CD4-positive, CD25-positive, alpha-beta regulatory T cell (primary cell): ENCODE measurements at regions not wholly inside any gene's neighbourhood (a gene's known extent, or its start where the extent isn't known, plus 50 kb on each side); places are given as distances from the start of the nearest gene placed in this dataset.

ENCODE experiments used
- ATAC-seq, 2 donors: fragments of 150-1000 bp; cut with Tn5 transposase; one replicate each; pipeline ENCODE4 v1.10.0; 2021; ENCODE audit warnings: low read depth in 2 of 2, moderate number of reproducible peaks in 2 of 2, moderate library complexity in 1 of 2
- DNase-seq, 3 donors: peaks; one replicate each; pipeline versions ENCODE4 v3.0.0 to v3.0.0-alpha.2; 2012 to 2022; ENCODE audit warnings: mixed read lengths in 1 of 3
- H3K27ac ChIP-seq: one replicate; pipeline ENCODE4 v1.7.0; 2013; ENCODE audit warnings: mild to moderate bottlenecking, low read length; ENCODE audit not compliant: insufficient read depth, poor library complexity, severe bottlenecking
- H3K27me3 ChIP-seq: one replicate; pipeline ENCODE4 v1.7.0; 2013; ENCODE audit warnings: low read length; ENCODE audit not compliant: control insufficient read depth, insufficient read depth
- H3K36me3 ChIP-seq: one replicate; pipeline ENCODE4 v1.7.0; 2013; ENCODE audit warnings: mild to moderate bottlenecking, low read length, moderate library complexity; ENCODE audit not compliant: control insufficient read depth, insufficient read depth
- H3K4me1 ChIP-seq: 2 replicates; pipeline ENCODE4 v1.7.0; 2013; ENCODE audit warnings: mild to moderate bottlenecking, low read length; ENCODE audit not compliant: insufficient read depth, control insufficient read depth, poor library complexity, severe bottlenecking
- H3K4me3 ChIP-seq: one replicate; pipeline ENCODE4 v1.7.0; 2013; ENCODE audit warnings: low read depth, mild to moderate bottlenecking, low read length, moderate library complexity
- H3K9me3 ChIP-seq, 2 experiments: 1 replicate in 1 of 2; 2 replicates in 1 of 2; pipeline ENCODE4 v1.7.0; 2013; ENCODE audit warnings: low read length in 2 of 2, mild to moderate bottlenecking in 1 of 2, moderate library complexity in 1 of 2; ENCODE audit not compliant: control insufficient read depth in 2 of 2
- H3K27ac Mint-ChIP-seq, 3 donors: one replicate each; pipeline ENCODE4 v1.8.0; 2020 to 2022; ENCODE audit warnings: mild to moderate bottlenecking in 3 of 3, mixed read lengths in 3 of 3, moderate library complexity in 2 of 3
- H3K27me3 Mint-ChIP-seq: one replicate; pipeline ENCODE4 v1.8.0; 2022; ENCODE audit warnings: mild to moderate bottlenecking, mixed read lengths
- H3K36me3 Mint-ChIP-seq: one replicate; pipeline ENCODE4 v1.8.0; 2020; ENCODE audit warnings: mixed read lengths
- H3K4me1 Mint-ChIP-seq, 4 donors: one replicate each; pipeline ENCODE4 v1.8.0; 2020 to 2022; ENCODE audit warnings: mixed read lengths in 4 of 4, mild to moderate bottlenecking in 1 of 4
- H3K4me3 Mint-ChIP-seq, 4 donors: one replicate each; pipeline ENCODE4 v1.8.0; 2020 to 2022; ENCODE audit warnings: mild to moderate bottlenecking in 4 of 4, mixed read lengths in 4 of 4, moderate library complexity in 3 of 4
- H3K9me3 Mint-ChIP-seq, 7 donors: one replicate each; pipeline ENCODE4 v1.8.0; 2020 to 2022; ENCODE audit warnings: mixed read lengths in 7 of 7, mild to moderate bottlenecking in 3 of 7, moderate library complexity in 2 of 7

- Histone ChIP-seq H3K4me1 (no peaks in the 10 kb centered on the region), H3K4me3 (no peak overlapping the region), H3K27me3 (no peaks in the 10 kb centered on the region), H3K27ac (no peak overlapping the region), H3K36me3 (no peaks in the 10 kb centered on the region), H3K9me3 (no peaks in the 10 kb centered on the region)
- no peak for ATAC-seq
- Mint-ChIP-seq H3K36me3 (no peaks in the 10 kb centered on the region), H3K27ac (no peak overlapping the region), H3K4me1 (no peaks in the 10 kb centered on the region), H3K27me3 (no peaks in the 10 kb centered on the region), H3K9me3 (peaks cover 0 to 13% (median 5%) of the 10 kb centered on the region in 7 donors), H3K4me3 (no peak overlapping the region)
- DNase-seq = no peak
Measured at GRCh38 chr13:80105350-80105749, 235.6 kb downstream of the SPRY2 start.

DNA sequence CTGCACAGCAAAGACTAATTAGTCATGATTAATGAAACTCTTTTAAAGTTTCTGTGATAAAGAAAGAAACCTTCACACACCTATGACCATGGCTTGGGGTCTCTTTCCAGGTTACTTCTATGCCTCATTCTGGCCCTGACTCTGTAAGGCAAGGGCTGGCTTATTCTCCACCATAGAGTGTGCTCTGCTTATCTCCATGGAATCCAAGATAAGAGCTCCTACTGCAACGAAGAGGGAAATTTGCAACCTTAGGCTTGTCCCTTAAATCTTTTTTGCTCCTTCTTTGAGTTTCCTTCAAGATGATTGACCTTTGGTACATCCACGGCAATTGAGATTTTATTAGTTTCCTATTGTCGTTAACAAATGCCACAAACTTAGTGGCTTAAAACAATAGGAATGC lies 239.9 kb downstream of the SPRY2 start:
- no peaks in the 10 kb centered on the region for H3K4me1 Mint-ChIP-seq

GRCh38 chr13:80100636-80101035 lies 240.3 kb downstream of the SPRY2 start:
- Mint-ChIP-seq H3K27me3 (no peaks in the 10 kb centered on the region), H3K4me1 (no peaks in the 10 kb centered on the region), H3K4me3 (no peak overlapping the region), H3K9me3 (peaks cover 0 to 8% (median 5%) of the 10 kb centered on the region in 7 donors), H3K27ac (no peak overlapping the region), H3K36me3 (no peaks in the 10 kb centered on the region)
- DNase-seq (no peak), ATAC-seq (no peak)
- Histone ChIP-seq H3K27me3 (no peaks in the 10 kb centered on the region), H3K4me1 (no peaks in the 10 kb centered on the region), H3K36me3 (no peaks in the 10 kb centered on the region), H3K4me3 (no peak overlapping the region), H3K9me3 (no peaks in the 10 kb centered on the region), H3K27ac (no peak overlapping the region)

More for the DNA sequence above, 239.9 kb downstream of the SPRY2 start:
- H3K27ac ChIP-seq = no peak overlapping the region
- ATAC-seq (no peak), DNase-seq (no peak)
- no peak overlapping the region for H3K4me3 Mint-ChIP-seq
- H3K36me3 Mint-ChIP-seq = no peaks in the 10 kb centered on the region
- no peaks in the 10 kb centered on the region for H3K4me1 ChIP-seq
- H3K27me3 ChIP-seq = no peaks in the 10 kb centered on the region
- no peaks in the 10 kb centered on the region for H3K27me3 Mint-ChIP-seq
- peaks cover 0 to 8% (median 5%) of the 10 kb centered on the region in 7 donors for H3K9me3 Mint-ChIP-seq
- no peaks in the 10 kb centered on the region for H3K9me3 ChIP-seq
- no peak overlapping the region for H3K27ac Mint-ChIP-seq
- H3K36me3 ChIP-seq = no peaks in the 10 kb centered on the region
- H3K4me3 ChIP-seq = no peak overlapping the region

DNA sequence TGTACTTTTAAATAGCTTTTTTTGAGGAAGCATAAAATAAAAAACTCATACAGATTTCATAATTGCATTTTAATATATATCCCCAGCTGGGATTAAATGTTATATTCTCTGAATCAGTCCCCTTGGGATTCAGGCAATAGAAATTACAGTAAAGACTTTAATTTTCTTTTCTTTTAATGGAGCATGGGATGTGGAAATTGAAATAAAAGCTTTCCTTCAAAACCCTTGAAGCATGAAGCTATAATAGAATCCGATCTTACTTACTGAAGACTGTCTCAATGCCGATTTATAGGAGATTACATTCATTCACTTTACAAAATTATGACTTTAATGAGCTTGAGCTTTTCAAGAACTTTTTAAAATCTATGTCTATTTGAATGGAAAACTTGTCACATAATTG lies 243.4 kb downstream of the SPRY2 start:
- ATAC-seq (no peak), DNase-seq (no peak)
- no peak overlapping the region for H3K4me3 ChIP-seq
- Mint-ChIP-seq H3K4me3 (no peak overlapping the region), H3K4me1 (no peaks in the 10 kb centered on the region), H3K27ac (no peak overlapping the region), H3K36me3 (no peaks in the 10 kb centered on the region), H3K27me3 (peaks cover 3% of the 10 kb centered on the region), H3K9me3 (peaks cover 0 to 8% (median 2%) of the 10 kb centered on the region in 7 donors)
- H3K9me3 ChIP-seq = no peaks in the 10 kb centered on the region
- no peaks in the 10 kb centered on the region for H3K27me3 ChIP-seq
- H3K4me1 ChIP-seq = no peaks in the 10 kb centered on the region
- H3K36me3 ChIP-seq = no peaks in the 10 kb centered on the region
- H3K27ac ChIP-seq = no peak overlapping the region

DNA sequence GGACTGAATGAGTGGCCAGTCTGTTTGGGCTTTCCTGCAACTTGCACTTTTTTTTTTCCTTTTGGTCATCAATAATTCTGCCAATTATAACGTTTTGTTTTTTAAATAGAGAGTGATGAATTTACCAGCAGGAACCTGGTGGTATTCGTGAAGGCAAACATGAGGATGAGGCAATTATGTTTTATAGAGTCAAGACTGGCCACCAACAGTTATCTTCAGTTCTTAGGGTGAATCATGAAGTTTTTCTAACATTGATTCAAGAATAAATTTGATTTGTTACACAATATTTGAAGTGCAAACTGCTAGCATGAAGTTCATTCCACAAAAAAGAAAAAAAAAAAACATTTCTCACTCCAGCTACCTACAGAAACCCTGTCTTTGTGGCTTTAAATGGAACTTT lies 244.5 kb downstream of the SPRY2 start:
- no peak overlapping the region for H3K4me3 Mint-ChIP-seq
- H3K4me1 ChIP-seq = no peaks in the 10 kb centered on the region
- ATAC-seq = no peak
- H3K4me3 ChIP-seq = no peak overlapping the region
- H3K27me3 Mint-ChIP-seq = peaks cover 7% of the 10 kb centered on the region
- H3K27ac Mint-ChIP-seq = no peak overlapping the region
- no peaks in the 10 kb centered on the region for H3K36me3 Mint-ChIP-seq
- H3K9me3 Mint-ChIP-seq = peaks cover 0 to 10% (median 5%) of the 10 kb centered on the region in 7 donors
- H3K27ac ChIP-seq = no peak overlapping the region
- no peaks in the 10 kb centered on the region for H3K4me1 Mint-ChIP-seq
- H3K9me3 ChIP-seq = no peaks in the 10 kb centered on the region
- no peaks in the 10 kb centered on the region for H3K36me3 ChIP-seq
- no peaks in the 10 kb centered on the region for H3K27me3 ChIP-seq
- no peak for DNase-seq

GRCh38 chr13:80094526-80094925 lies 246.4 kb downstream of the SPRY2 start:
- Mint-ChIP-seq H3K9me3 (peaks cover 0 to 6% (median 5%) of the 10 kb centered on the region in 7 donors), H3K4me1 (no peaks in the 10 kb centered on the region), H3K4me3 (no peak overlapping the region), H3K36me3 (no peaks in the 10 kb centered on the region), H3K27me3 (peaks cover 7% of the 10 kb centered on the region), H3K27ac (no peak overlapping the region)
- Histone ChIP-seq H3K4me3 (no peak overlapping the region), H3K9me3 (no peaks in the 10 kb centered on the region), H3K27ac (no peak overlapping the region), H3K27me3 (no peaks in the 10 kb centered on the region), H3K36me3 (no peaks in the 10 kb centered on the region), H3K4me1 (no peaks in the 10 kb centered on the region)
- ATAC-seq (no peak), DNase-seq (no peak)

DNA sequence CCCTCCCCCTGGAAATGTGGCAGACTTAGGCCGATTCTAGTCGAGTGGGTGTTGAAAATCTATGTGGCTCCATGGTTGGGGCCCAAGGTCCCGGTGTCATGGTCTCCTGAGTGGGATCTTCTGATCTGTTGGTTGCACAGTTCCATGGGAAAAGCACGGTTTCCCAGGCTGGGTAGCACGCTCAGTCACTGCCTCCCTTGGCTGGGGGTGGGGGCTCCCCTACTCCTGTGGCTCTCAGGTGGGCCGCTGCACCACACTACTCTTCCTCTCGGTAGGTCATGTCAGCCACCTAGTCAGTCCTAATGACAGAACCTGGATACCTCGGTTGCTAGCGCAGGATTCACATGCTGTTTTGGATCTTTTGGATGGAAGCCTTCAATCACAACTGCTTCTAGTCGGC lies 247.0 kb downstream of the SPRY2 start:
- Mint-ChIP-seq H3K27me3 (peaks cover 7% of the 10 kb centered on the region), H3K9me3 (peaks cover 0 to 6% (median 4%) of the 10 kb centered on the region in 7 donors), H3K36me3 (no peaks in the 10 kb centered on the region), H3K27ac (no peak overlapping the region), H3K4me1 (no peaks in the 10 kb centered on the region), H3K4me3 (no peak overlapping the region)
- H3K4me1 ChIP-seq = no peaks in the 10 kb centered on the region
- H3K27me3 ChIP-seq = no peaks in the 10 kb centered on the region
- H3K9me3 ChIP-seq = no peaks in the 10 kb centered on the region
- H3K36me3 ChIP-seq = no peaks in the 10 kb centered on the region
- DNase-seq (no peak), ATAC-seq (no peak)
- H3K27ac ChIP-seq = no peak overlapping the region
- H3K4me3 ChIP-seq = no peak overlapping the region

DNA sequence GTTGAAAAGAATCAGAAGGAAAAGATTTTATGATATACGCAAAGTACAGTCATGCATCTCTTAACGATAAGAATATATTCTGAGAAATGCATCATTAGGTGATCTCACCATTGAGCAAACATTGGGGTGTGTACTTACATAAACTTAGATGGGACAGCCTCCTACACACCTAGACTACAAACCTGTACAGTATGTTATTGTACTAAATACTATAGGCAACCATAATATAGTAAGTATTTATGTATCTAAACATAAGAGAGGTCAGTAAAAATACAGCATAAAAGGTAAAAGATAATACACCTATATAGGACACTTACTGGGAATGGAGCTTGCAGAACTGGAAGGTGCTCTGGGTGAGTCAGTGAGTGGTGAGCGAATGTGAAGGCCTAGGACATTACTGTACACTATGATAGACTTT lies 254.6 kb downstream of the SPRY2 start:
- no peak overlapping the region for H3K4me3 Mint-ChIP-seq
- no peaks in the 10 kb centered on the region for H3K4me1 ChIP-seq
- no peak for DNase-seq
- H3K4me3 ChIP-seq = no peak overlapping the region
- no peaks in the 10 kb centered on the region for H3K9me3 ChIP-seq
- no peaks in the 10 kb centered on the region for H3K27me3 ChIP-seq
- H3K36me3 Mint-ChIP-seq = no peaks in the 10 kb centered on the region
- no peaks in the 10 kb centered on the region for H3K4me1 Mint-ChIP-seq
- H3K36me3 ChIP-seq = no peaks in the 10 kb centered on the region
- no peak overlapping the region for H3K27ac Mint-ChIP-seq
- peaks cover 0 to 6% (median 3%) of the 10 kb centered on the region in 7 donors for H3K9me3 Mint-ChIP-seq
- ATAC-seq = no peak
- no peaks in the 10 kb centered on the region for H3K27me3 Mint-ChIP-seq
- H3K27ac ChIP-seq = no peak overlapping the region
